Kidney (tissue), 13 donors: ENCODE measurements at regions not wholly inside any gene's neighbourhood (a gene's known extent, or its start where the extent isn't known, plus 50 kb on each side); places are given as distances from the start of the nearest gene placed in this dataset.

Experiments used
- DNase-seq, 5 donors: peaks; one replicate each; pipeline ENCODE4 v3.0.0-alpha.2; 2013 to 2020
- FAIRE-seq: peaks from 2 replicates; lab custom pipeline; 2012; peaks lifted over from hg19 to GRCh38; lab: Jason Lieb, UNC
- H3K27ac ChIP-seq, 2 donors: one replicate each; pipeline ENCODE4 v1.7.0; 2013; ENCODE audit warnings: low read depth in 2 of 2, low read length in 2 of 2, inconsistent platforms in 1 of 2
- H3K27me3 ChIP-seq: one replicate; pipeline ENCODE4 v1.7.1; 2013; ENCODE audit warnings: low read length, inconsistent platforms; ENCODE audit not compliant: control insufficient read depth, insufficient read depth
- H3K36me3 ChIP-seq, 3 donors: one replicate each; pipeline versions ENCODE4 v1.7.0 to v1.7.1; 2013; ENCODE audit warnings: low read length in 3 of 3, control low read depth in 1 of 3, inconsistent platforms in 1 of 3; ENCODE audit not compliant: insufficient read depth in 3 of 3, control insufficient read depth in 2 of 3
- H3K4me1 ChIP-seq, 3 donors: one replicate each; pipeline versions ENCODE4 v1.7.0 to v1.7.1; 2013; ENCODE audit warnings: low read length in 3 of 3, inconsistent platforms in 1 of 3, low read depth in 1 of 3; ENCODE audit not compliant: control insufficient read depth in 2 of 3, insufficient read depth in 2 of 3
- H3K4me3 ChIP-seq, 3 donors: one replicate each; pipeline versions ENCODE4 v1.7.0 to v1.8.1; 2013; ENCODE audit warnings: low read length in 3 of 3, control low read depth in 1 of 3, inconsistent platforms in 1 of 3
- H3K9ac ChIP-seq, 3 donors: one replicate each; pipeline versions ENCODE4 v1.7.0 to v1.7.1; 2013; ENCODE audit warnings: low read length in 3 of 3, control low read depth in 1 of 3, inconsistent platforms in 1 of 3
- H3K9me3 ChIP-seq, 3 donors: one replicate each; pipeline versions ENCODE4 v1.7.0 to v1.7.1; 2013; ENCODE audit warnings: low read length in 3 of 3, control low read depth in 1 of 3, inconsistent platforms in 1 of 3; ENCODE audit not compliant: control insufficient read depth in 2 of 3, insufficient read depth in 1 of 3
- intact Hi-C: fragments of 100-400 bp; cut with DNase I; formaldehyde crosslinking; loops from one replicate; pipeline ENCODE4 v1.11.1; 2022
- TF ChIP-seq, protein P1 (sequence below): IDR thresholded peaks from 3 replicates; pipeline ENCODE4 v1.5.1; 2012; ENCODE audit warnings: mild to moderate bottlenecking, moderate library complexity, borderline replicate concordance; ENCODE audit not compliant: insufficient read depth; ENCODE audit errors: extremely low read depth
- donor health status: control.
- donor health status: control.
- donor health status: control.
- donor health status: control.
- donor health status: control.
- donor health status: DM: yes; HTN: yes; CAD: no.
- donor health status: Normal renal cell carcinoma (clear cell type).

DNA sequence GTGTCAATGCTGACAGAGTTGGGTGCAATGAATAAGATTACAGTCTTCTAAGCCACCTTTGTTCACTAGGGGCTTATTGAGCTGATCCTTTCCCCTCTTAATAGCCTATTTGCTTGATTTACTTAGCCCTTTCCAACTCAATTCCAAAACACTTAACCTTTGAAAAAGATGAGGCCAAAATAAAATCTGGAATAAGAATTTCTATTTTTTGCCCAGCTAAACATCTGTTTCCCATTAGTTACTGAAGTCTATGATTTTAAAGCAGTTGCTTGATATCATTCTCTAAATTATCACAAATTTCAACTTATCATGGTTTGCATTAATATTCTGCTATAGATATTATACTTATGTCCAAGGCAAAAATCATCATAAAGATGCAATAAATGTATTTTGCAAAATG lies 1272.0 kb upstream of the ACO1 start:
- Histone ChIP-seq H3K4me3 (no peak overlapping the region), H3K36me3 (no peaks in the 10 kb centered on the region), H3K27ac (no peak overlapping the region), H3K9ac (no peak overlapping the region), H3K27me3 (no peaks in the 10 kb centered on the region), H3K4me1 (no peaks in the 10 kb centered on the region), H3K9me3 (no peaks in the 10 kb centered on the region)
- FAIRE-seq (no peak), DNase-seq (no peak)
- TF ChIP-seq, protein P1, sequence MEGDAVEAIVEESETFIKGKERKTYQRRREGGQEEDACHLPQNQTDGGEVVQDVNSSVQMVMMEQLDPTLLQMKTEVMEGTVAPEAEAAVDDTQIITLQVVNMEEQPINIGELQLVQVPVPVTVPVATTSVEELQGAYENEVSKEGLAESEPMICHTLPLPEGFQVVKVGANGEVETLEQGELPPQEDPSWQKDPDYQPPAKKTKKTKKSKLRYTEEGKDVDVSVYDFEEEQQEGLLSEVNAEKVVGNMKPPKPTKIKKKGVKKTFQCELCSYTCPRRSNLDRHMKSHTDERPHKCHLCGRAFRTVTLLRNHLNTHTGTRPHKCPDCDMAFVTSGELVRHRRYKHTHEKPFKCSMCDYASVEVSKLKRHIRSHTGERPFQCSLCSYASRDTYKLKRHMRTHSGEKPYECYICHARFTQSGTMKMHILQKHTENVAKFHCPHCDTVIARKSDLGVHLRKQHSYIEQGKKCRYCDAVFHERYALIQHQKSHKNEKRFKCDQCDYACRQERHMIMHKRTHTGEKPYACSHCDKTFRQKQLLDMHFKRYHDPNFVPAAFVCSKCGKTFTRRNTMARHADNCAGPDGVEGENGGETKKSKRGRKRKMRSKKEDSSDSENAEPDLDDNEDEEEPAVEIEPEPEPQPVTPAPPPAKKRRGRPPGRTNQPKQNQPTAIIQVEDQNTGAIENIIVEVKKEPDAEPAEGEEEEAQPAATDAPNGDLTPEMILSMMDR = no peak
- intact Hi-C loops = no loop called here

DNA sequence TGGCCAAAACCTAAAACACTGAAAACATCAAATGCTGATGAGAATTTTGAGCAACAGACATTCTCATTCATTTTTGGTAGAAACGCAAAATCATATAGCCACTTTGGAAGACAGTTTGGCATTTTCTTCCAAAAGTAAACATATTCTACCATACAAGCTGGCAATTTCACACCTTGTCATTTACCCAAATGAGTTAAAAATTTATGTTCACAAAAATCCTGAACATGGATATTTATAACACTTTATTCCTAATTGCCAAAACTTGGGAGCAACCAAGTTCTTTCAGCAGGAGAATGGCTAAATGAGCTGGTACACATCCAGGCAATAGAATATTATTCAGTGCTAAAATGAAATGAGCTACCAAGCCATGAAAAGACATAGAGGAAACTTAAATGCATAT lies 1270.1 kb upstream of the ACO1 start:
- DNase-seq = no peak
- TF ChIP-seq, protein P1 = no peak
- Histone ChIP-seq H3K4me1 (no peaks in the 10 kb centered on the region), H3K36me3 (no peaks in the 10 kb centered on the region), H3K9me3 (no peaks in the 10 kb centered on the region), H3K27ac (no peak overlapping the region), H3K4me3 (no peak overlapping the region), H3K27me3 (no peaks in the 10 kb centered on the region), H3K9ac (no peak overlapping the region)
- intact Hi-C loops = no loop called here
- no peak for FAIRE-seq

DNA sequence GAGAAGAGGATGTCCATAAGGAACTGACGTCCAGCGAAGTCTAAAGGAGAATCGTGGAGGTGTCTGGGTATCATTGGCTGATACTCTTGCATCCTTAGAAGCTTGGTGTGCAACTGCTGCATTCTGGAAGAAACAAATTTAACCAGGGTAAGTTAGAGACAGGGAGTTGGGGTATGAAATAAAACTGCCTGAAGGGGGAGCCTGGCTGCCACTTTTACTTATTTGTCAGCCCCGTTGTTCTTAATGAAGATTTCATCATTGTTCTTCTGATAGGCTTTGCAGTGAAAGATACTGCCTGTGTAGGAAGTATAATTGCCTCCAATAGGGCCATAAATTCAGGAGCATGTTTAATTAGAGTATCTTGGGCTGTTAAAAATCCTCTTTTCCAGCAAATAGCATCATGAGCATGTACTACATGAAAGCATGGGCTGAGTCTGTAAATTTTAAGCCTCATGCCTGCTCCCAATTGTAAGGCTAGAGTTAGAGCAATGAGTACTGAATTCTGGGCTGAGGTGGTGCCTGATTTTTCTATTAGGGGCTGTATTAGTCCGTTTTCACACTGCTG lies 1264.5 kb upstream of the ACO1 start:
- no peak for FAIRE-seq
- H3K4me3 ChIP-seq = no peak overlapping the region
- H3K36me3 ChIP-seq = no peaks in the 10 kb centered on the region
- no peaks in the 10 kb centered on the region for H3K27me3 ChIP-seq
- TF ChIP-seq, protein P1 = peak; percentile 21
- peak in 2 of 5 donors; percentile 28 to 52 for DNase-seq
- intact Hi-C loops = no loop called here
- no peak overlapping the region for H3K9ac ChIP-seq
- no peak overlapping the region for H3K27ac ChIP-seq
- no peaks in the 10 kb centered on the region for H3K4me1 ChIP-seq
- H3K9me3 ChIP-seq = no peaks in the 10 kb centered on the region

DNA sequence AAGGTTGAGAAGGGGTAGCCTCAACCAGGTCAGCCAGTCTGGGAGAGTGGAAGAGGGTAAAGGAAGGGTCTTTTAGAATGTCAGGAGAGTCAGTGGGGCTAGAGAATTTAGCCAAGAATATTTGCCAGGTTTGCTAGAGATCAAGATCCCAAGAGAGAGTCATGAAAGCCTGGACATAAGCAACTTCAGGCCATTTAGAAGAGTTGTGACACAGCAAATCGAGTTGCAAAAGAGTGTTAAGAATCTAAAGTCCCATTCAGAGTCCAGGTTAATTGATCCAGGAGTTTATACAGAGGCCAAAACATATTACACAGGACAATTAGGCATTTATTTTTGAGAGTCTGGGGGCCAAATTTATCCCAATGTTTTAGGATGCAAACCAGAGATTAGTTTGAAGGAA lies 1260.1 kb upstream of the ACO1 start:
- TF ChIP-seq, protein P1 = no peak
- Histone ChIP-seq H3K36me3 (no peaks in the 10 kb centered on the region), H3K27me3 (no peaks in the 10 kb centered on the region), H3K27ac (no peak overlapping the region), H3K9ac (no peak overlapping the region), H3K4me3 (no peak overlapping the region), H3K4me1 (no peaks in the 10 kb centered on the region), H3K9me3 (no peaks in the 10 kb centered on the region)
- intact Hi-C loops = no loop called here
- no peak for DNase-seq
- no peak for FAIRE-seq
